Breast epithelium (tissue), 3 donors: ENCODE measurements at regions not wholly inside any gene's neighbourhood (a gene's known extent, or its start where the extent isn't known, plus 50 kb on each side); places are given as distances from the start of the nearest gene placed in this dataset.

Source experiments
- CTCF ChIP-seq, 3 donors: fragments of 450-650 bp; IDR thresholded peaks; one replicate each; pipeline ENCODE4 v1.5.1; 2016 to 2017; ENCODE audit warnings: antibody characterized with exemption in 3 of 3, mild to moderate bottlenecking in 3 of 3, moderate library complexity in 3 of 3
- POLR2A ChIP-seq: fragments of 450-650 bp; IDR thresholded peaks from one replicate; pipeline ENCODE4 v1.6.1; 2016; ENCODE audit warnings: antibody characterized with exemption, mild to moderate bottlenecking, moderate library complexity

GRCh38 chr5:124661317-124662141 lies 84.9 kb downstream of the ZNF608 start:
- TF ChIP-seq CTCF (IDR thresholded peaks at IDR 0.05) (no peak), POLR2A (no peak)
